ENCODE measurements at regions not wholly inside any gene's neighbourhood (a gene's known extent, or its start where the extent isn't known, plus 50 kb on each side); places are given as distances from the start of the nearest gene placed in this dataset.

- TF ChIP-seq CTCF (IDR thresholded peaks at IDR 0.05 in 4 of 5, conservative IDR thresholded peaks at IDR 0.05 in 1 of 5) (no peak), POLR2A (IDR thresholded peaks at IDR 0.05) (no peak)
These were observed 150.4 kb downstream of the ZFP36L2 start for GRCh38 chr2:43075811-43076585.

Data from gastrocnemius medialis (tissue), 4 donors.